ENCODE measurements at regions not wholly inside any gene's neighbourhood (a gene's known extent, or its start where the extent isn't known, plus 50 kb on each side); places are given as distances from the start of the nearest gene placed in this dataset.

GRCh38 chr17:79232957-79233356, 158.3 kb downstream of the ENGASE start:
- no peak for TF ChIP-seq PHF21A (CRISPR knock-in tag; IDR thresholded peaks at IDR 0.05)
- TF ChIP-seq NFE2L2 (IDR thresholded peaks at IDR 0.05; ENCODE audit: low read length), result peak; percentile 39; the same call in 1 of the 2 replicates
- TF ChIP-seq CREM (IDR thresholded peaks at IDR 0.05), result no peak
- no peak for TF ChIP-seq CREM (CRISPR knock-in tag; IDR thresholded peaks at IDR 0.05)
- no peak for TF ChIP-seq CTCF (CRISPR knock-in tag; IDR thresholded peaks at IDR 0.05)

All from HepG2 (cell line).